HUES64 (cell line): ENCODE measurements at regions not wholly inside any gene's neighbourhood (a gene's known extent, or its start where the extent isn't known, plus 50 kb on each side); places are given as distances from the start of the nearest gene placed in this dataset.

ENCODE experiments used
- H3K27ac ChIP-seq: 2 replicates; pipeline ENCODE4 v1.7.0; 2013; ENCODE audit warnings: low read depth, low read length, inconsistent platforms
- H3K27me3 ChIP-seq: 2 replicates; pipeline ENCODE4 v1.6.1; 2013; ENCODE audit warnings: mild to moderate bottlenecking, low read length; ENCODE audit not compliant: insufficient read depth
- H3K36me3 ChIP-seq: 2 replicates; pipeline ENCODE4 v1.6.1; 2013; ENCODE audit warnings: mild to moderate bottlenecking, low read length; ENCODE audit not compliant: insufficient read depth
- H3K4me1 ChIP-seq: 2 replicates; pipeline ENCODE4 v1.6.1; 2013; ENCODE audit warnings: mild to moderate bottlenecking, low read length, moderate library complexity; ENCODE audit not compliant: insufficient read depth
- H3K4me3 ChIP-seq: 2 replicates; pipeline ENCODE4 v1.5.1; 2013; ENCODE audit warnings: mild to moderate bottlenecking, low read length, moderate library complexity
- H3K9ac ChIP-seq: 2 replicates; pipeline ENCODE4 v1.6.1; 2013; ENCODE audit warnings: mild to moderate bottlenecking, low read depth, low read length
- H3K9me3 ChIP-seq: 2 replicates; pipeline ENCODE4 v1.6.1; 2013; ENCODE audit warnings: low read depth, low read length; ENCODE audit not compliant: insufficient read depth
- WGBS: fragments of 150-250, 120-280 bp; methylation state at CpG from one replicate; pipeline ENCODE4 v1.1.7; 2013; ENCODE audit warnings: missing lambda C conversion rate; 5-methylcytosine and 5-hydroxymethylcytosine counted together

GRCh38 chr10:120400601-120401000, 56.4 kb upstream of the PLPP4 start:
- Histone ChIP-seq H3K27me3 (no peaks in the 10 kb centered on the region), H3K9ac (no peak overlapping the region), H3K9me3 (no peaks in the 10 kb centered on the region), H3K36me3 (no peaks in the 10 kb centered on the region), H3K4me3 (no peak overlapping the region), H3K4me1 (no peaks in the 10 kb centered on the region), H3K27ac (no peak overlapping the region)
- no CpG with 5 or more reads among the region's 1 CpG for WGBS

GRCh38 chr10:120402147-120402766, 54.8 kb upstream of the PLPP4 start:
- H3K27me3 ChIP-seq = no peaks in the 10 kb centered on the region
- H3K4me3 ChIP-seq = no peak overlapping the region
- WGBS = 90% methylated on average over 1 of the region's 1 CpG
- H3K27ac ChIP-seq = no peak overlapping the region
- H3K36me3 ChIP-seq = no peaks in the 10 kb centered on the region
- no peaks in the 10 kb centered on the region for H3K4me1 ChIP-seq
- no peak overlapping the region for H3K9ac ChIP-seq
- H3K9me3 ChIP-seq = no peaks in the 10 kb centered on the region

GRCh38 chr10:120403109-120403508, 53.9 kb upstream of the PLPP4 start:
- no peaks in the 10 kb centered on the region for H3K4me1 ChIP-seq
- no peaks in the 10 kb centered on the region for H3K36me3 ChIP-seq
- WGBS = 93% methylated on average over 3 of the region's 3 CpGs
- no peak overlapping the region for H3K4me3 ChIP-seq
- no peak overlapping the region for H3K9ac ChIP-seq
- H3K27me3 ChIP-seq = no peaks in the 10 kb centered on the region
- H3K9me3 ChIP-seq = no peaks in the 10 kb centered on the region
- H3K27ac ChIP-seq = no peak overlapping the region

DNA sequence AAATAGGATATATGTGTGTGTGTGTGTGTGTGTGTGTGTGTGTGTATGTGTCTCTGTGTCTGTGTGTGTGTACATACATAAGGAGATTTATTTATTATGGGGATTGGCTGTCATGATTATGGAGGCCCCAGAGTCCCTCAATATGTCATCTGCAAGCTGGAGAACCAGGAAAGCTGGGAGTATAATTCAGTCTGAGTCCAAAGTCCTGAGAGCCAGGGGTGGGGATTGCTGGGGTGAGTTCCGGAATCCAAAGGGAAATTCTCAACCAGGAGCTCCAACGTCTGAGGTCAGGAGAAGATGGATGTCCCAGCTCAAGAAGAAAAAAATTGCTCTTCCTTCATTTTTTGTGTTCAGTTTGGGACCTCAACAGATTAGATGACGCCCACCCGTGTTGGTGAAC, 50.7 kb upstream of the PLPP4 start:
- no peaks in the 10 kb centered on the region for H3K9me3 ChIP-seq
- H3K4me1 ChIP-seq = no peaks in the 10 kb centered on the region
- WGBS = 94% methylated on average over 4 of the region's 4 CpGs
- no peak overlapping the region for H3K27ac ChIP-seq
- no peaks in the 10 kb centered on the region for H3K27me3 ChIP-seq
- no peak overlapping the region for H3K4me3 ChIP-seq
- no peaks in the 10 kb centered on the region for H3K36me3 ChIP-seq
- H3K9ac ChIP-seq = no peak overlapping the region
